HepG2 (cell line): ENCODE measurements at regions not wholly inside any gene's neighbourhood (a gene's known extent, or its start where the extent isn't known, plus 50 kb on each side); places are given as distances from the start of the nearest gene placed in this dataset.

Source experiments
- ATAC-seq: fragments of 200-7000 bp; cut with Tn5 transposase; 3 replicates; pipeline ENCODE4 v1.9.1; 2020; ENCODE audit warnings: mild to moderate bottlenecking, moderate library complexity
- BruUV-seq: library from RNA; stranded (reverse); fragments of 400-500 nt; replicated peaks from 2 replicates; lab custom pipeline; 2021; lab: Mats Ljungman, UMichigan
- CTCF ChIA-PET: fragments of 300-600 bp; formaldehyde crosslinking; extraction: SDS; loops from one replicate; lab custom pipeline; 2021; ENCODE audit warnings: low total read pairs, inconsistent platforms, low intra/inter-chr PET ratio; lab: Yijun Ruan, JAX
- POLR2A ChIA-PET: fragments of 350-600 bp; sonication (Branson Sonifier 250); formaldehyde crosslinking; loops from one replicate; lab custom pipeline; 2020; ENCODE audit warnings: antibody characterized with exemption, inconsistent platforms; lab: Yijun Ruan, JAX
- DNase-seq: peaks from one replicate; pipeline ENCODE4 v3.0.0-alpha.2; 2015; ENCODE audit warnings: low spot score
- FAIRE-seq: peaks from 3 replicates; lab custom pipeline; 2011; peaks lifted over from hg19 to GRCh38; lab: Jason Lieb, UNC
- H2AFZ ChIP-seq: one replicate; pipeline ENCODE4 v1.6.1; 2011; ENCODE audit warnings: low read length, inconsistent platforms
- H3K27ac ChIP-seq: fragments of 300-600 bp; 3 replicates; pipeline ENCODE4 v1.8.0; 2011; ENCODE audit warnings: mixed run types, mild to moderate bottlenecking, mixed read lengths, low read length, inconsistent platforms; ENCODE audit not compliant: insufficient read depth; ENCODE audit errors: extremely low read length
- H3K27me3 ChIP-seq, 2 experiments: fragments of 200-600 bp in 1 of 2; 2 replicates in 1 of 2; 3 replicates in 1 of 2; pipeline versions ENCODE4 v1.6.0 to v1.8.0; 2011; ENCODE audit warnings: low read length in 2 of 2, mild to moderate bottlenecking in 2 of 2, moderate library complexity in 2 of 2, inconsistent platforms in 1 of 2; ENCODE audit not compliant: insufficient read depth in 2 of 2, control insufficient read depth in 1 of 2
- H3K36me3 ChIP-seq, 2 experiments: fragments of 200-600 bp in 1 of 2; replicated peaks in 1 of 2; 2 replicates in 1 of 2; 3 replicates in 1 of 2; pipeline versions ENCODE4 v1.5.1 to v1.8.0; 2011; ENCODE audit warnings: low read length in 2 of 2, inconsistent platforms in 1 of 2; ENCODE audit not compliant: insufficient read depth in 2 of 2, control insufficient read depth in 1 of 2
- H3K4me1 ChIP-seq: 2 replicates; pipeline ENCODE4 v1.5.1; 2012; ENCODE audit warnings: low read length, inconsistent platforms; ENCODE audit not compliant: insufficient read depth
- H3K4me2 ChIP-seq: 2 replicates; pipeline ENCODE4 v1.6.0; 2011; ENCODE audit warnings: low read depth, low read length, inconsistent platforms
- H3K4me3 ChIP-seq, 3 experiments: fragments of 200-600 bp in 1 of 3; sonication (generic), shearing (Covaris generic) in 1 of 3; replicated peaks in 1 of 3; 2 replicates each; pipeline ENCODE4 v1.5.1; 2011 to 2016; ENCODE audit warnings: low read length in 3 of 3, inconsistent platforms in 2 of 3, low read depth in 2 of 3, mild to moderate bottlenecking in 2 of 3, control low read depth in 1 of 3, mixed read lengths in 1 of 3; ENCODE audit not compliant: insufficient read depth in 1 of 3
- H3K79me2 ChIP-seq: one replicate; pipeline ENCODE4 v1.6.1; 2011; ENCODE audit warnings: low read length, inconsistent platforms; ENCODE audit not compliant: insufficient read depth
- H3K9ac ChIP-seq: 2 replicates; pipeline ENCODE4 v1.6.0; 2011; ENCODE audit warnings: mild to moderate bottlenecking, low read depth, low read length, inconsistent platforms; ENCODE audit not compliant: insufficient read depth
- H3K9me3 ChIP-seq: 2 replicates; pipeline ENCODE4 v1.5.1; 2012; ENCODE audit warnings: mild to moderate bottlenecking, low read length
- H4K20me1 ChIP-seq: 2 replicates; pipeline ENCODE4 v1.6.0; 2011; ENCODE audit warnings: inconsistent platforms, mild to moderate bottlenecking, low read length, moderate library complexity; ENCODE audit not compliant: insufficient read depth
- GTF3A ChIP-seq: sonication (generic); formaldehyde crosslinking; conservative IDR thresholded peaks from 2 replicates; pipeline ENCODE4 v1.4.0; 2020; ENCODE audit warnings: mild to moderate bottlenecking, missing genetic modification reagents
- KAT8 ChIP-seq: IDR thresholded peaks from 2 replicates; pipeline ENCODE4 v1.6.1; 2016; ENCODE audit warnings: missing genetic modification reagents, missing compliant biosample characterization
- MAFF ChIP-seq: IDR thresholded peaks from 2 replicates; pipeline ENCODE4 v1.6.1; 2011; ENCODE audit warnings: low read depth, low read length, improper control_type of control experiment
- MATR3 ChIP-seq: sonication (generic); formaldehyde crosslinking; IDR thresholded peaks from 2 replicates; pipeline ENCODE4 v1.4.0; 2020; ENCODE audit warnings: missing genetic modification reagents
- MAX ChIP-seq: IDR thresholded peaks from 2 replicates; pipeline ENCODE4 v1.6.1; 2012; ENCODE audit warnings: inconsistent platforms
- MIER3 ChIP-seq: IDR thresholded peaks from 2 replicates; pipeline ENCODE4 v1.6.1; 2016; ENCODE audit warnings: missing compliant biosample characterization, borderline replicate concordance
- SKIL ChIP-seq: sonication (generic); formaldehyde crosslinking; IDR thresholded peaks from 2 replicates; pipeline ENCODE4 v1.8.0; 2022; ENCODE audit warnings: missing genetic modification reagents, mild to moderate bottlenecking, moderate library complexity, borderline replicate concordance
- SMAD9 ChIP-seq: sonication (generic); formaldehyde crosslinking; IDR thresholded peaks from 2 replicates; pipeline ENCODE4 v1.5.1; 2020; ENCODE audit warnings: mild to moderate bottlenecking, missing genetic modification reagents
- ZNF124 ChIP-seq: sonication (generic); formaldehyde crosslinking; IDR thresholded peaks from 2 replicates; pipeline ENCODE4 v1.4.0; 2020; ENCODE audit warnings: missing genetic modification reagents
- ZNF333 ChIP-seq: sonication (generic); formaldehyde crosslinking; IDR thresholded peaks from 2 replicates; pipeline ENCODE4 v1.4.0; 2020; ENCODE audit warnings: mild to moderate bottlenecking, missing genetic modification reagents, borderline replicate concordance
- ZNF549 ChIP-seq: sonication (generic); formaldehyde crosslinking; IDR thresholded peaks from 2 replicates; pipeline ENCODE4 v1.5.0; 2020; ENCODE audit warnings: missing genetic modification reagents
- ZNF589 ChIP-seq: sonication (generic); formaldehyde crosslinking; conservative IDR thresholded peaks from 2 replicates; pipeline ENCODE4 v1.8.0; 2022; ENCODE audit warnings: mild to moderate bottlenecking, moderate library complexity, missing genetic modification reagents
- ZZZ3 ChIP-seq: sonication (generic); formaldehyde crosslinking; IDR thresholded peaks from 2 replicates; pipeline ENCODE4 v1.4.0; 2020; ENCODE audit warnings: missing genetic modification reagents, mild to moderate bottlenecking, borderline replicate concordance
- WGBS: methylation state at CpG from one replicate; pipeline ENCODE4 v1.1.6; 2017; ENCODE audit warnings: low lambda C conversion rate; 5-methylcytosine and 5-hydroxymethylcytosine counted together
- in situ Hi-C: cut with HindIII; loops from 2 replicates; pipeline ENCODE4 v1.10.0; 2017; ENCODE audit warnings: low pct_unique_long_range_greater_than_20kb; ENCODE audit not compliant: extremely low pct_ligation_motif_present
- intact Hi-C: fragments of 100-400 bp; cut with micrococcal nuclease; formaldehyde crosslinking; loops from one replicate; pipeline ENCODE4 v1.10.0; 2022; ENCODE audit not compliant: unreplicated experiment
- TF ChIP-seq, protein P1 (sequence below): sonication (generic); formaldehyde crosslinking; IDR thresholded peaks from 2 replicates; pipeline ENCODE4 v1.4.0; 2020; ENCODE audit warnings: mild to moderate bottlenecking, missing genetic modification reagents
- TF ChIP-seq, protein P2 (sequence below): sonication (generic); formaldehyde crosslinking; IDR thresholded peaks from 2 replicates; pipeline ENCODE4 v1.5.0; 2020; ENCODE audit warnings: missing genetic modification reagents, mild to moderate bottlenecking, borderline replicate concordance
- TF ChIP-seq, protein P3 (sequence below): sonication (generic); formaldehyde crosslinking; IDR thresholded peaks from 2 replicates; pipeline ENCODE4 v1.4.0; 2020; ENCODE audit warnings: mild to moderate bottlenecking, low read depth, missing genetic modification reagents
- TF ChIP-seq, protein P4 (sequence below): sonication (generic); formaldehyde crosslinking; IDR thresholded peaks from 2 replicates; pipeline ENCODE4 v1.9.0; 2021; ENCODE audit warnings: missing genetic modification reagents, borderline replicate concordance

- POLR2A ChIA-PET = no interaction called here
- Histone ChIP-seq H3K4me2 (no peak overlapping the region), H3K4me3 (no peak overlapping the region), H3K9me3 (no peaks in the 10 kb centered on the region), H3K27ac (no peak overlapping the region), H4K20me1 (no peaks in the 10 kb centered on the region), H3K36me3 (no peaks in the 10 kb centered on the region), H3K9ac (no peak overlapping the region), H3K27me3 (peaks cover 3 to 25% of the 10 kb centered on the region in 2 experiments; a peak in 3 of 5 replicates), H3K4me1 (no peaks in the 10 kb centered on the region), H3K79me2 (no peaks in the 10 kb centered on the region), H2AFZ (no peak overlapping the region)
- no TSS peak for BruUV-seq
- in situ Hi-C loops = no loop called here
- FAIRE-seq = no peak
- intact Hi-C loops = no loop called here
- no peak for ATAC-seq
- no peak for DNase-seq
- CTCF ChIA-PET = no interaction called here
- TF ChIP-seq MAX (no peak), MATR3 (CRISPR knock-in tag) (no peak), KAT8 (CRISPR knock-in tag) (no peak), MIER3 (CRISPR knock-in tag) (no peak), SKIL (CRISPR knock-in tag) (no peak), GTF3A (CRISPR knock-in tag) (no peak), SMAD9 (CRISPR knock-in tag) (no peak), ZZZ3 (no peak), ZNF124 (CRISPR knock-in tag) (no peak), ZNF589 (CRISPR knock-in tag) (no peak), MAFF (no peak), ZNF549 (no peak), ZNF333 (CRISPR knock-in tag) (no peak)
- TF ChIP-seq, protein P1, sequence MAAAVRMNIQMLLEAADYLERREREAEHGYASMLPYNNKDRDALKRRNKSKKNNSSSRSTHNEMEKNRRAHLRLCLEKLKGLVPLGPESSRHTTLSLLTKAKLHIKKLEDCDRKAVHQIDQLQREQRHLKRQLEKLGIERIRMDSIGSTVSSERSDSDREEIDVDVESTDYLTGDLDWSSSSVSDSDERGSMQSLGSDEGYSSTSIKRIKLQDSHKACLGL (CRISPR knock-in tag) = no peak
- TF ChIP-seq, protein P2, sequence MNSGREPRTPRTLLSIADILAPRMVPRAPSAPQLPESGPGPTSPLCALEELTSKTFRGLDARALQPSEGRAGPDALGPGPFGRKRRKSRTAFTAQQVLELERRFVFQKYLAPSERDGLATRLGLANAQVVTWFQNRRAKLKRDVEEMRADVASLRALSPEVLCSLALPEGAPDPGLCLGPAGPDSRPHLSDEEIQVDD (CRISPR knock-in tag) = no peak
- TF ChIP-seq, protein P3, sequence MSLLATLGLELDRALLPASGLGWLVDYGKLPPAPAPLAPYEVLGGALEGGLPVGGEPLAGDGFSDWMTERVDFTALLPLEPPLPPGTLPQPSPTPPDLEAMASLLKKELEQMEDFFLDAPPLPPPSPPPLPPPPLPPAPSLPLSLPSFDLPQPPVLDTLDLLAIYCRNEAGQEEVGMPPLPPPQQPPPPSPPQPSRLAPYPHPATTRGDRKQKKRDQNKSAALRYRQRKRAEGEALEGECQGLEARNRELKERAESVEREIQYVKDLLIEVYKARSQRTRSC (CRISPR knock-in tag) = no peak
- TF ChIP-seq, protein P4, sequence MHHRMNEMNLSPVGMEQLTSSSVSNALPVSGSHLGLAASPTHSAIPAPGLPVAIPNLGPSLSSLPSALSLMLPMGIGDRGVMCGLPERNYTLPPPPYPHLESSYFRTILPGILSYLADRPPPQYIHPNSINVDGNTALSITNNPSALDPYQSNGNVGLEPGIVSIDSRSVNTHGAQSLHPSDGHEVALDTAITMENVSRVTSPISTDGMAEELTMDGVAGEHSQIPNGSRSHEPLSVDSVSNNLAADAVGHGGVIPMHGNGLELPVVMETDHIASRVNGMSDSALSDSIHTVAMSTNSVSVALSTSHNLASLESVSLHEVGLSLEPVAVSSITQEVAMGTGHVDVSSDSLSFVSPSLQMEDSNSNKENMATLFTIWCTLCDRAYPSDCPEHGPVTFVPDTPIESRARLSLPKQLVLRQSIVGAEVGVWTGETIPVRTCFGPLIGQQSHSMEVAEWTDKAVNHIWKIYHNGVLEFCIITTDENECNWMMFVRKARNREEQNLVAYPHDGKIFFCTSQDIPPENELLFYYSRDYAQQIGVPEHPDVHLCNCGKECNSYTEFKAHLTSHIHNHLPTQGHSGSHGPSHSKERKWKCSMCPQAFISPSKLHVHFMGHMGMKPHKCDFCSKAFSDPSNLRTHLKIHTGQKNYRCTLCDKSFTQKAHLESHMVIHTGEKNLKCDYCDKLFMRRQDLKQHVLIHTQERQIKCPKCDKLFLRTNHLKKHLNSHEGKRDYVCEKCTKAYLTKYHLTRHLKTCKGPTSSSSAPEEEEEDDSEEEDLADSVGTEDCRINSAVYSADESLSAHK (CRISPR knock-in tag) = no peak
- 29% methylated on average over 2 of the region's 2 CpGs for WGBS
These were observed 693.3 kb downstream of the MED13L start for GRCh38 chr12:115584156-115584555.
